ENCODE measurements at regions not wholly inside any gene's neighbourhood (a gene's known extent, or its start where the extent isn't known, plus 50 kb on each side); places are given as distances from the start of the nearest gene placed in this dataset.

- H3K4me3 ChIP-seq, result no peak overlapping the region
- no peak overlapping the region for H3K27ac ChIP-seq
- no peaks in the 10 kb centered on the region for H3K36me3 ChIP-seq
- no peak for TF ChIP-seq CTCF (IDR thresholded peaks at IDR 0.05)
- intact Hi-C loops (cut with DNase I; ENCODE audit: low total_unique reads), result no loop called here
- no peaks in the 10 kb centered on the region for H3K27me3 ChIP-seq
- no peak for DNase-seq
- H3K4me1 ChIP-seq, result peaks cover 0 to 15% (median 2%) of the 10 kb centered on the region in 4 donors
- H3K9me3 ChIP-seq, result no peaks in the 10 kb centered on the region
Observed at GRCh38 chr3:107216711-107217110, 160.5 kb upstream of the CCDC54 start.

DNA sequence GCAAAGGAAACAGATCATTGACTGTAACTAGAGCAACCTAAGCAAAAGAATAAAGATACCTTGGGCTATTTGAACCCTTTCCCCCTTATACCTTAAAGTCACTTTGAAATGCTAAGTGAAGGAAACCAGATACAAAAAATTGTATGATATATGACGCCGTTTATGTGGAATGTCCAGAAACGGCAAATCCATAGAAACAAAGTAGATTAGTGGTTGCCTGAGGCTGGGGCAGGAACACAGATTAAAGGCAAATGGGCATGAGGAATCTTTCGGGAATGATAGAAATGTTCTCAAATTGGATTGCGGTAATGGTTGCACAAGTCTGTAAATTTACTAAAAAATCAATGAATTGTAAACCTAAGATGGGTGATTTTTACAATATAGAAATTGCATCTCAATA lies 160.1 kb upstream of the CCDC54 start:
- Histone ChIP-seq H3K27ac (no peak overlapping the region), H3K36me3 (no peaks in the 10 kb centered on the region), H3K4me1 (peaks cover 0 to 17% (median 2%) of the 10 kb centered on the region in 4 donors), H3K4me3 (no peak overlapping the region), H3K27me3 (no peaks in the 10 kb centered on the region), H3K9me3 (no peaks in the 10 kb centered on the region)
- TF ChIP-seq CTCF (IDR thresholded peaks at IDR 0.05), result no peak
- intact Hi-C loops (cut with DNase I; ENCODE audit: low total_unique reads), result no loop called here
- DNase-seq, result no peak

- intact Hi-C loops (cut with DNase I; ENCODE audit: low total_unique reads), result no loop called here
- H3K4me3 ChIP-seq, result no peak overlapping the region
- H3K27ac ChIP-seq, result no peak overlapping the region
Observed at GRCh38 chr3:107218864-107219269, 158.4 kb upstream of the CCDC54 start.

GRCh38 chr3:107220538-107220937 lies 156.7 kb upstream of the CCDC54 start:
- H3K4me1 ChIP-seq, result peaks cover 0 to 14% (median 0%) of the 10 kb centered on the region in 4 donors
- no peaks in the 10 kb centered on the region for H3K27me3 ChIP-seq
- intact Hi-C loops (cut with DNase I; ENCODE audit: low total_unique reads), result no loop called here
- no peak overlapping the region for H3K4me3 ChIP-seq
- no peaks in the 10 kb centered on the region for H3K36me3 ChIP-seq
- H3K27ac ChIP-seq, result no peak overlapping the region
- no peaks in the 10 kb centered on the region for H3K9me3 ChIP-seq
- no peak for TF ChIP-seq CTCF (IDR thresholded peaks at IDR 0.05)
- no peak for DNase-seq

More at GRCh38 chr3:107218864-107219269, 158.4 kb upstream of the CCDC54 start:
- no peak for TF ChIP-seq CTCF (IDR thresholded peaks at IDR 0.05)
- no peak for DNase-seq
- Histone ChIP-seq H3K4me1 (peaks cover 0 to 14% (median 0%) of the 10 kb centered on the region in 4 donors), H3K9me3 (no peaks in the 10 kb centered on the region), H3K36me3 (no peaks in the 10 kb centered on the region), H3K27me3 (no peaks in the 10 kb centered on the region)

- H3K27me3 ChIP-seq, result no peaks in the 10 kb centered on the region
Observed at GRCh38 chr3:107221856-107222255, 155.4 kb upstream of the CCDC54 start.

More at GRCh38 chr3:107221856-107222255, 155.4 kb upstream of the CCDC54 start:
- no peaks in the 10 kb centered on the region for H3K36me3 ChIP-seq
- no peaks in the 10 kb centered on the region for H3K9me3 ChIP-seq
- no peak for DNase-seq
- TF ChIP-seq CTCF (IDR thresholded peaks at IDR 0.05), result no peak
- no peak overlapping the region for H3K4me3 ChIP-seq
- H3K27ac ChIP-seq, result no peak overlapping the region
- intact Hi-C loops (cut with DNase I; ENCODE audit: low total_unique reads), result no loop called here
- peaks cover 0 to 14% (median 0%) of the 10 kb centered on the region in 4 donors for H3K4me1 ChIP-seq

Data from tibial artery (tissue), 4 donors.